Tibial nerve (tissue), 4 donors: ENCODE measurements at regions not wholly inside any gene's neighbourhood (a gene's known extent, or its start where the extent isn't known, plus 50 kb on each side); places are given as distances from the start of the nearest gene placed in this dataset.

Experiments used
- CTCF ChIP-seq, 5 experiments: fragments of 200-600 bp in 3 of 5; fragments of 450-650 bp in 2 of 5; sonication (generic) in 3 of 5; IDR thresholded peaks; one replicate each; pipeline ENCODE4 v1.5.1; 2016 to 2019; ENCODE audit warnings: antibody characterized with exemption in 5 of 5, mild to moderate bottlenecking in 3 of 5, moderate library complexity in 2 of 5
- EP300 ChIP-seq, 2 donors: sonication (generic); formaldehyde crosslinking; IDR thresholded peaks; one replicate each; pipeline ENCODE4 v1.6.1; 2017; ENCODE audit warnings: antibody characterized with exemption in 2 of 2, mild to moderate bottlenecking in 1 of 2
- POLR2A ChIP-seq, 2 donors: fragments of 450-650 bp; IDR thresholded peaks; one replicate each; pipeline ENCODE4 v1.6.1; 2017; ENCODE audit warnings: antibody characterized with exemption in 2 of 2, mild to moderate bottlenecking in 2 of 2, moderate library complexity in 2 of 2

GRCh38 chr1:95582746-95583145, 348.7 kb downstream of the RWDD3 start:
- TF ChIP-seq POLR2A (IDR thresholded peaks at IDR 0.05): no peak
- no peak for TF ChIP-seq CTCF (IDR thresholded peaks at IDR 0.05)
- TF ChIP-seq EP300 (IDR thresholded peaks at IDR 0.05): no peak
